Renal pelvis (tissue), 1 donor: ENCODE measurements at regions not wholly inside any gene's neighbourhood (a gene's known extent, or its start where the extent isn't known, plus 50 kb on each side); places are given as distances from the start of the nearest gene placed in this dataset.
"Not testable (repeated sequence)": the region's sequence is repeated elsewhere in the genome, so short reads cannot be mapped to it uniquely, and the experiment has no call there.

Experiments used
- DNase-seq: peaks from one replicate; pipeline ENCODE4 v3.0.0-alpha.2; 2013

GRCh38 chr2:228786901-228787300 is 484.2 kb downstream of the PID1 start:
- DNase-seq: no peak

DNA sequence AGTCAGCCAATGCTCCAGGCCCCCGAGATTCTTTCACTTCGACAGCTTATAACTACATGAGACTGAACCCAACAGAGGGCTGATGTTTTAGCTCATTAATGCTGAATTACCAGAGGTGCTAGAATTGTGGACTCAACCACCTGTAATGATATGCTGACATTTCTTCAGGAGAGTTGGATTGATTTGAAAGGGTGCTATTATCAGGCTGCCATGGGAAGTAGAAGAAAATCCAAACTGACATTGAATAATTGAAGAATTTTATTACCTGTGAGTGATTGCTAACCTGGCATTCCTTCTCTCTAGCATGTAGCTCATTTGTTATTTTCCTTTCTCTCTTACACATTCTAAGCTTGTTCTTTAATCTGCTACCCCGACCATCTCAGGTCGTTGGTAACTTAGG is 488.8 kb downstream of the PID1 start:
- no peak for DNase-seq

- no peak for DNase-seq
Measured at GRCh38 chr2:228777855-228778355, 493.2 kb downstream of the PID1 start.

- DNase-seq: no peak
Measured at GRCh38 chr2:228774548-228774947, 496.5 kb downstream of the PID1 start.

DNA sequence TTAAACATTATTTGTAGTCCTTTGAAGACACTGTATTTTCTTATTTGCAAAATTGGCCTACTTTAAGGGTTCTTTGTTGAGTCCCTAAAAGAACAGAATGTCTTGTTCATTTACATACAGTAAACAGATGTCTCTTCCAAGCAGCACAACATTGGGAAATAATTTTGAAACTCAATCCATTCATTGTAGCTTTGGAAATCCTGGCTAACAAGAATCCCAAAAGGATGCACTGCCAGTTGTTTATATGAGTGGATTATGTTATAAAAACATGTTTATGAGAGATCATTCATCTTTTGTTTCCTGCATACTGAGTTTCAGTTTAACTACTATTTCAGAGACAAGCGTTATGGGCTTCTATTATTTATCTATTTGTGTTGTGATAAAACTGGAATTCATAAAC is 499.3 kb downstream of the PID1 start:
- peak; percentile 46 for DNase-seq

DNA sequence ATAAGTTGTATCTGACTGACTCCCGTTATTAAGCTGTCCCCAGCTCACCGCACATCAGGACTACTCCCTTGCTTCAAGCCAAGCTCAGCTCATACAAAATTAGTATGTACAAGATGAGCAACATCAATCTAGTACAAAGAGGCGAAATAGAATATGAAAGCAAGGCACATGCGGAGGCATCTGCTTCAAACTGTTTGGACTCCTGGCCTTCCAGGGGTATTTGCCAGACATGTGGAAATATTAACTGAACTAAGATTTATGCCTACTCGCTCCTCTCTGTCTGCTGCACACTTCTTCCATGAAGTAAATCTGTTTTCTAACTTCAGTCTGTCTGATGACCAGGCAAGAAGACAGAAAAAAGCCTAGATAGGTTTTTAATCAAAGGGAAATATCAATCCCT is 499.8 kb downstream of the PID1 start:
- no peak for DNase-seq

DNA sequence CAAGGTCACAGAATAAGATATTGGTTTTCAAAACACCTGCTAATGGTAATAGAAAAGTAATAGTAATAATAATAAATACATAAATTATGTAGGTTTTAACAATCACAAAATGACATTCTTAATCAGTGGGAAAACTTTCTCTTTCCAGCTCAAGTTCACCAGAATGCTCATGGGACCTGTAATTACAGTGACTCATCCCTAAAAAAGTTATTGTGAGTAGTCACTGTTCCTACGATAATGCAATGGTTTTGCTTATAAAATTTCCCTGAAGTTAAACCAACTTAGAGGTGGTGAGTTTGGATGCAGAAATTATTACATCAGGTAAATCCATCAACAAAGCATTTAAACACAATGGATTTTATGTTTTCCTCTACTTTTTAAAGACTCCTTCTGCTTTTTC is 502.3 kb downstream of the PID1 start:
- no peak for DNase-seq

GRCh38 chr2:228768141-228768540 is 502.9 kb downstream of the PID1 start:
- not testable (repeated sequence) for DNase-seq

GRCh38 chr2:228767196-228767595 is 503.9 kb downstream of the PID1 start:
- DNase-seq: no peak

GRCh38 chr2:228763379-228763981 is 507.6 kb downstream of the PID1 start:
- DNase-seq: no peak

DNA sequence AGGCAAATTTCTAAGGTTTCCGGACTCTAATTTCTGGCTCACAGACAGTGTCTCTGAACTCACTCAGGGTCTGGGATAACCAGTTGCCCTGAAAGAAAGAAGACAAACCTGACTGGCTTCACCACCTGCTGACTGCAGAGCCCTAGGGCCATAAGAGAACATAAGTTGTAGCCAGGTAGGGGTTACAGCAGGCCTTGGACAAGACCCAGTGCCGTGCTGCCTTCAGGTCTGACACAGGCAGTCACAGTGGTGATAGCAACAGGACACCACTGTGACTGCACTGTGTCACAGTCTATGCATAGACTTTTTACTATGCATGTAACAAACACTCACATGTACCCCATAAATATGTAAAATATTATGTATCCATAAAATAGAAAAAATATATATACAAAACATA is 508.5 kb downstream of the PID1 start:
- no peak for DNase-seq

DNA sequence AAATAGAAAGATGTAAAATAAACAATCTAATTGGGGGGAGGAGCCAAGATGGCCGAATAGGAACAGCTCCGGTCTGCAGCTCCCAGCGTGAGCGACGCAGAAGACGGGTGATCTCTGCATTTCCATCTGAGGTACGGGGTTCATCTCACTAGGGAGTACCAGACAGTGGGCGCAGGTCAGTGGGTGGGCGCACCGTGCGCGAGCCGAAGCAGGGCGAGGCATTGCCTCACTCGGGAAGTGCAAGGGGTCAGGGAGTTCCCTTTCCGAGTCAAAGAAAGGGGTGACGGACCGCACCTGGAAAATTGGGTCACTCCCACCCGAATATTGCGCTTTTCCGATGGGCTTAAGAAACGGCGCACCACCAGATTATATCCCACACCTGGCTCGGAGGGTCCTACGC is 515.4 kb downstream of the PID1 start:
- DNase-seq: not testable (repeated sequence)

GRCh38 chr2:228747483-228747882 is 523.6 kb downstream of the PID1 start:
- DNase-seq: no peak

GRCh38 chr2:228738671-228739380 is 532.3 kb downstream of the PID1 start:
- no peak for DNase-seq

- no peak for DNase-seq
Measured at GRCh38 chr2:228735697-228736096, 535.4 kb downstream of the PID1 start.

GRCh38 chr2:228731517-228731916 is 539.6 kb downstream of the PID1 start:
- no peak for DNase-seq

DNA sequence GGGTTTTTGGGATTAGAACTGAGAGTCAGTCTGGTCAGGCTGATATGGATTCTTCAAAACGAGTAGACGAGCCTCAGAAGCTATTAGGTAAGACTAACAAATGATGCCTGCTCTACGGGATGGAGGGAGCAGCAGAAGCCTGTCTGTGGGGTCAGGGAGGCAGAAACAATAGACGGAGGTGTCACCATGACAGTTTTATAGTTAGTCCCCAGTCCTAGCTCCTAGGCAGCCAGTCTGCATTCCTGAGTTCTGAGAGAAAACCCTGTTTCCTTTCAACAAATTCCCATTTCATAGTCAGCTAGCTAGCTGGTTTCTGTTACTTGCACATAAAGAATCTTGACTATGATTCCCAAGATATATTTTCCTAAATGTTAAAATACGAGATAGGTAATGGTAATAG is 542.1 kb downstream of the PID1 start:
- no peak for DNase-seq

DNA sequence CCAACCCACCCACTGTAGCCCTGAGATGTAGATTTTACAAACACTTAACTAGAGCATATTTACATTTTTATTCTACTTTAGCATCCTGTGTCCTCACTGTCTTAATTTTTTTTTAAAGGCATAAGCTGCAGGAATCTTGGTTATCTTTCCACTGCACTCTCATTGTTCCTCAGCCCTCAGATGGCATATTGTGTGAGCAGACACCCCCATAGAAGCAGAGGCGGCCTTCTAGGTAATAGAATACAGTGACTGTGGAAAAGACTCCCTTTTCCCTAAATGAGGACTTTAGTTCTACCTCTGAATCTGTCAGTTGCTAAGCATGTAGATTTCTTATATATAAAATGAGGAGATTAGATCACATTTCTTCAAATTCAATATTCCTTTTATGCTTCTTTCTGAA is 543.5 kb upstream of the SPHKAP start:
- no peak for DNase-seq

DNA sequence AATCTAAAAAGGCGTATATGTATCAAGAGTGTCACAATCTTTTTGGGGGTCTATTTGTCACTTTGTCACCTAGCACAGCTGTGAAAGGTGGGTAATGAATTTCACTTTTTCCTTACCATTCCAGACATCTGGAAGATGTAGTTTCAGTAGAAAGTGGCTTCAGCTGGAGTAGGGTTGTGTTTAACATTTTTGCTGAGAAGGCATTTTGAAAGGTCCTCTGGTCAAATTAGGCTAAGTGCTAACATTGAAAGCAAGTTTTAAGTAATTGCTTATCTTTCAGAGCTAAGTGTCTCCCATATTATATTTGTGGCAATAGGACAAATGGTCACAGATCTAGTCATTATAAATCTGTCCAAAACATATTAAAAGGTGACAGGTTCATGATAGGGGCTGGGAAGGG is 542.1 kb upstream of the SPHKAP start:
- no peak for DNase-seq

DNA sequence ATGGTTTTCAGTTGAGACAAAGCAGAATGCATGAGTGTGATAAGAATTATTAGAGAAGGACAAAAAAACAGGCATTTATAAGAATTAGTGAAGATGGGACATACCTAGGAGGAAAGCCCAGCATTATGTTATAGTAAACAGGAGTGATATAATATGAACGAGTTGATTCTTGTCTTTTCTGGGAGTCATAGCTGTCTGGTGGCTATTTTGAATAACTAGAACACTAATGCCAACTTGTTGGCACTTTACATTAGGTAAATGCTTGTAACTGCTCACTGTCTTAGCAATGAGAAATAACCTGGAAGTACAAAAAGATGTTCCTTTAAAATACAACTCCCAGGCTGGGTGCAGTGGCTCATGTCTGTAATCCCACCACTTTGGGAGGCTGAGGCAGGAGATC is 540.8 kb upstream of the SPHKAP start:
- no peak for DNase-seq

DNA sequence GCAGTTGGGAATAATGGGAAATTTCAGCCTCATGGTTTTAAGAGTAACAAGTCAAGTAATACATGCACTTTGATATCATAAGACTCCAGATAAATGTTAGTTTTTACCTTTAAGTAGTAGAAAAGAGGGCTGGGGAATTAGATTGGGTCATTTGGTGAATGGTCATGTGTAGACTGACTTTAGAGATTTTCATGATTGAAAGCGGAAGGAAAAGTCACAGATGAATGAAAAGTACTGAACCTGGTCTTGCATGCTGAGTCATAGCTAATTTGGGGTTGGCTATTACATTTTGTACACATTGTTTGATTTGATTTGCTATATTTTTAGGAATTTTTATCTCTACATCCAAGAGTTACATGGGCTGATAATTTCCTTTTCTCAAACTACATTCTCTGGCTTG is 539.4 kb upstream of the SPHKAP start:
- DNase-seq: no peak

GRCh38 chr2:228709788-228710371 is 528.4 kb upstream of the SPHKAP start:
- DNase-seq: no peak

DNA sequence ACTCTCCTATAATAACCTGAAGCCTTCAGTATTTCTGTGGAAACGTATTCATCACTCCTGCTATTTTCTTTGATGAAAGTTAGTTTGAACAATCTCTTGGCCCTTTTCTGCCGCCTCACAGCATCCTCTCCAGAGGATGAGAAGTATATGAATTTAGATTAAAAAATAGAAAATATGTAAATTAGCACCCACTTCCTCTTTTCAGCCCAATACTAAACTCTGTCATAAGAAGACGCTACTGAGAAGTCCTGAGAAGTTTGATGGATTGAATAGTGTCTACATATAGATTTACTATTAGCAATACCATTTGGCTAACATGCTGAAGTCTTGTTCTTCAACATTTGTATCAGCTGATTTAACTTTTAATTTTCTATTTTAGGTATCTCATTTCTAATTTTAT is 526.4 kb upstream of the SPHKAP start:
- no peak for DNase-seq

GRCh38 chr2:228705318-228705717 is 523.8 kb upstream of the SPHKAP start:
- no peak for DNase-seq
